Tibial nerve (tissue), 4 donors: ENCODE measurements at regions not wholly inside any gene's neighbourhood (a gene's known extent, or its start where the extent isn't known, plus 50 kb on each side); places are given as distances from the start of the nearest gene placed in this dataset.

Experiments used
- DNase-seq, 2 donors: peaks; one replicate each; pipeline ENCODE4 v3.0.0-alpha.2; 2019; ENCODE audit warnings: low spot score in 2 of 2
- H3K27ac ChIP-seq, 4 donors: fragments of 200-600 bp; sonication (generic) in 3 of 4; one replicate each; pipeline ENCODE4 v1.5.1; 2017 to 2019; ENCODE audit warnings: mild to moderate bottlenecking in 1 of 4
- H3K27me3 ChIP-seq, 2 donors: fragments of 200-600 bp; sonication (generic) in 1 of 2; one replicate each; pipeline versions ENCODE4 v1.5.1 to v1.6.0; 2017 to 2019
- H3K36me3 ChIP-seq, 3 donors: fragments of 200-600 bp; sonication (generic); one replicate each; pipeline ENCODE4 v1.5.1; 2018 to 2019
- H3K4me1 ChIP-seq, 4 donors: fragments of 200-600 bp; sonication (generic) in 3 of 4; one replicate each; pipeline ENCODE4 v1.5.1; 2017 to 2019
- H3K4me3 ChIP-seq, 4 donors: fragments of 200-600 bp; sonication (generic) in 3 of 4; one replicate each; pipeline ENCODE4 v1.5.1; 2017 to 2019; ENCODE audit warnings: mild to moderate bottlenecking in 1 of 4, moderate library complexity in 1 of 4
- H3K9me3 ChIP-seq, 4 donors: fragments of 200-600 bp; sonication (generic) in 3 of 4; one replicate each; pipeline ENCODE4 v1.5.1; 2017 to 2019
- EP300 ChIP-seq, 2 donors: sonication (generic); formaldehyde crosslinking; IDR thresholded peaks; one replicate each; pipeline ENCODE4 v1.6.1; 2017; ENCODE audit warnings: antibody characterized with exemption in 2 of 2, mild to moderate bottlenecking in 1 of 2
- POLR2A ChIP-seq, 2 donors: fragments of 450-650 bp; IDR thresholded peaks; one replicate each; pipeline ENCODE4 v1.6.1; 2017; ENCODE audit warnings: antibody characterized with exemption in 2 of 2, mild to moderate bottlenecking in 2 of 2, moderate library complexity in 2 of 2
- WGBS, 2 donors: methylation state at CpG; one replicate each; pipeline ENCODE4 v1.1.5; 2018; 5-methylcytosine and 5-hydroxymethylcytosine counted together
- TF ChIP-seq, protein P1 (sequence below), 5 experiments: fragments of 200-600 bp in 3 of 5; fragments of 450-650 bp in 2 of 5; sonication (generic) in 3 of 5; IDR thresholded peaks; one replicate each; pipeline ENCODE4 v1.5.1; 2016 to 2019; ENCODE audit warnings: antibody characterized with exemption in 5 of 5, mild to moderate bottlenecking in 3 of 5, moderate library complexity in 2 of 5

DNA sequence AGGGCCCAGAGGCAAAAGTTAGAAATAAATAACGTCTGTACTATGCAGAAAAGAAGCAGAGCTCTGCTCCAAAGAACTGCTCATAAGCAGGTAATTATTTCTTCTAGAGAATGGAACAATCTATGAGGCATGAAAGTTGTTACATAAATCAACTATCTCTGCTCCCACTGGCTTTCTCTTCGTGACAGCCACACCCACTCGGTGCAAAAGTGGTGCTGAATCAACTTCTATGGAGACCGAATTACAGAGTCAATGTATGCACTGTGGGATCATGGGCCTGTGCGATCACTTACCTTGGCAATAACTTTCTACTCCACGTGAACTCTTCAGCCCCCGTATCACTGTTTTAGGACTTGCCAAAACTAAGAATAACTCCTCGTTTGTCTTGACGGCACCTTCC is 99.4 kb upstream of the ATXN3L start:
- WGBS, 2 donors: 66 to 74% methylated on average over 9 of the region's 9 CpGs
- Histone ChIP-seq H3K4me3 (no peak overlapping the region), H3K36me3 (no peaks in the 10 kb centered on the region), H3K9me3 (no peaks in the 10 kb centered on the region), H3K4me1 (no peaks in the 10 kb centered on the region), H3K27me3 (no peaks in the 10 kb centered on the region), H3K27ac (no peak overlapping the region)
- DNase-seq: no peak
- TF ChIP-seq POLR2A (IDR thresholded peaks at IDR 0.05): no peak
- TF ChIP-seq EP300 (IDR thresholded peaks at IDR 0.05): no peak
- TF ChIP-seq, protein P1, sequence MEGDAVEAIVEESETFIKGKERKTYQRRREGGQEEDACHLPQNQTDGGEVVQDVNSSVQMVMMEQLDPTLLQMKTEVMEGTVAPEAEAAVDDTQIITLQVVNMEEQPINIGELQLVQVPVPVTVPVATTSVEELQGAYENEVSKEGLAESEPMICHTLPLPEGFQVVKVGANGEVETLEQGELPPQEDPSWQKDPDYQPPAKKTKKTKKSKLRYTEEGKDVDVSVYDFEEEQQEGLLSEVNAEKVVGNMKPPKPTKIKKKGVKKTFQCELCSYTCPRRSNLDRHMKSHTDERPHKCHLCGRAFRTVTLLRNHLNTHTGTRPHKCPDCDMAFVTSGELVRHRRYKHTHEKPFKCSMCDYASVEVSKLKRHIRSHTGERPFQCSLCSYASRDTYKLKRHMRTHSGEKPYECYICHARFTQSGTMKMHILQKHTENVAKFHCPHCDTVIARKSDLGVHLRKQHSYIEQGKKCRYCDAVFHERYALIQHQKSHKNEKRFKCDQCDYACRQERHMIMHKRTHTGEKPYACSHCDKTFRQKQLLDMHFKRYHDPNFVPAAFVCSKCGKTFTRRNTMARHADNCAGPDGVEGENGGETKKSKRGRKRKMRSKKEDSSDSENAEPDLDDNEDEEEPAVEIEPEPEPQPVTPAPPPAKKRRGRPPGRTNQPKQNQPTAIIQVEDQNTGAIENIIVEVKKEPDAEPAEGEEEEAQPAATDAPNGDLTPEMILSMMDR (IDR thresholded peaks at IDR 0.05): no peak

DNA sequence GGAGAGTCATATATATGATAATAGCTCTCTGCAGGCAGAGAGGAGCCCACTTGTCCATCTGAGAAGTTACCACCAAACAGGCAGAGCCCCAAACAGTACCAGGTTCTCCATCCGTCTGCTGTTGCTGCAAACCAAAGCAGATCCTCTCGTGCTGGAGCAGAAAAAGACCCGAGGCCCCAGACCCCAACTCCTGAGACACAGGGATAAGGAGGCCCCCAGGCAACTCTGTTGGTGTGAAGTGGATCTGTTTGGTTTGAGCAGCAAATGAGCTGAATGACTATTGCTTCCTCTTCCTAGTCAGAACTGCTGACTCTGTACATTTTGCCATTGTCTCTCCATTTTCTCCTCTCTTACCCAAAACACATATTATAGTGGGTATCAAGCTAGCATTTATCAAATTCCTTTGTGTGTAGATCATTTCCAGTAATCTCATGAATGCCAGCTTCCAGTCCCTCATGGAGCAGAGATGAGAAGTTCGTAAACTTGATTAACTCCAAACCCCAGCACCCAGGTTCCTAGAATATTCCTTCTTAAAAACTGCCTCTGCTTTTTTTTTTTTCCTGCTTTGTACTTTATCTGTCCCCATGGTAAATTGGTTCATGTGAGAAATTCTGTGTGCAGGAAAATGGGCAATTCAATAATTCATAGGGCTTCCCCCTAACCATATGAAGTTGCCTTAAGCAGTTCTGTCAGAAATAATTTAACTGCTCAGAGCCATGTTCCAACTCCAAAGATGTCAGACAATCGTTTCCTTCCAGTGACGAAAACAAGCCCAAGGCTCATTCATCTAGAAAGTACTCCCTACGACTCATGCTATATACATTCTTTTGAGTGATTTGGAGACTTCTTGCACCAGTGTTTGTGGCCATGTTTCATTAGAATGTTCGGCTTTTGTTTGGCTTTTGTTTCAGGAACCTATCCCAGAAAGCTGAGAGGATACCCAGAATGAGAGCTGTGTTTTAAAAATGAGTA is 98.6 kb upstream of the ATXN3L start:
- Histone ChIP-seq H3K4me1 (no peaks in the 10 kb centered on the region), H3K36me3 (no peaks in the 10 kb centered on the region), H3K27ac (no peak overlapping the region), H3K9me3 (no peaks in the 10 kb centered on the region), H3K4me3 (no peak overlapping the region), H3K27me3 (no peaks in the 10 kb centered on the region)
- TF ChIP-seq EP300 (IDR thresholded peaks at IDR 0.05) (no peak), POLR2A (IDR thresholded peaks at IDR 0.05) (no peak)
- TF ChIP-seq, protein P1 (IDR thresholded peaks at IDR 0.05): no peak
- WGBS, 2 donors: 53 to 64% methylated on average over 8 of the region's 8 CpGs
- no peak for DNase-seq

DNA sequence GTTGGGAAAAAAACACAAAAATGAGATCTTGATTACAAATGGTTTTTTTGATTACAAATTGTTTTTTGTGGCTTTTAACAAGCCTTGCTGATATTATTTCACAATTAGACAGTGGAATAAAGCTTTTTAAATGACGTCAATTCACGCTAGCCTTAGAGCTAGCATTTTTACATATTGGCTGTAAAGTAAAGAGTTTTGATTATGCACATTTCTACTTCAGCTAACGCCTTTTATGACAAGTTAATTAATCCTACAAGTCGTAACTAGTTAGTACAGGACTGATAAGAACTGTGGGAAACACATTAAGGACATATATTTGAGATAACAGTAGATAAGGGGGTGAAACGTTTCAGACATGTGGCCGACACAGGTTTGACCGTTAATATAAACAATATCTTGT is 95.7 kb upstream of the ATXN3L start:
- Histone ChIP-seq H3K27me3 (no peaks in the 10 kb centered on the region), H3K4me1 (no peaks in the 10 kb centered on the region), H3K9me3 (no peaks in the 10 kb centered on the region), H3K27ac (no peak overlapping the region), H3K36me3 (no peaks in the 10 kb centered on the region), H3K4me3 (no peak overlapping the region)
- TF ChIP-seq POLR2A (IDR thresholded peaks at IDR 0.05) (no peak), EP300 (IDR thresholded peaks at IDR 0.05) (no peak)
- TF ChIP-seq, protein P1 (IDR thresholded peaks at IDR 0.05): no peak
- 79 to 92% methylated on average over 7 of the region's 7 CpGs for WGBS, 2 donors
- DNase-seq: no peak

DNA sequence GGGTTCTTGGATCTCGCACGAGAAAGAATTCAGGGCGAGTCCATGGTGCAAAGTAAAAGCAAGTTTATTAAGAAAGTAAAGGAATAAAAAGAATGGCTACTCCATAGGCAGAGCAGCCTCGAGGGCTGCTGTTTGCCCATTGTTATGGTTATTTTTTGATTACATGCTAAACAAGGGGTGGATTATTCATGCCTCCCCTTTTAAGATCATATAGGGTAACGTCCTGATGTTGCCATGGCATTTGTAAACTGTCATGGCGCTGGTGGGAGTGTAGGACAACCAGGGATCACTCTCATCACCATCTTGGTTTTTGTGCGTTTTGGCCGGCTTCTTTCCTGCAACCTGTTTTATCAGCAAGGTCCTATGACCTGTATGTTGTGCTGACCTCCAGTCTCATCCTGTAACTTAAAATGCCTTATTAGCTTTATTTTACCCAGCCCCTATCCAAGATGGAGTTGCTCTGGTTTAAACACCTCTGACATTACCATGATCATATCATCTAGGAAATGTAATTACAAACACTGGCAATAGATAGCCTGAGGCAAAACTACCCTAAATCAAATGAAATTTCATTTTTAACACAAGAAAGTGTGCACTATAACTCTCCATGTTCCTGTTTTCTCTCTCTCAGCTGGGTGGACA is 94.3 kb upstream of the ATXN3L start:
- no peak for TF ChIP-seq EP300 (IDR thresholded peaks at IDR 0.05)
- TF ChIP-seq POLR2A (IDR thresholded peaks at IDR 0.05): no peak
- TF ChIP-seq, protein P1 (IDR thresholded peaks at IDR 0.05): no peak
- H3K27ac ChIP-seq: no peak overlapping the region
- H3K9me3 ChIP-seq: no peaks in the 10 kb centered on the region
- 65 to 90% methylated on average over 8 of the region's 8 CpGs for WGBS, 2 donors
- H3K36me3 ChIP-seq: no peaks in the 10 kb centered on the region
- no peaks in the 10 kb centered on the region for H3K4me1 ChIP-seq
- H3K4me3 ChIP-seq: no peak overlapping the region
- H3K27me3 ChIP-seq: no peaks in the 10 kb centered on the region
- no peak for DNase-seq

DNA sequence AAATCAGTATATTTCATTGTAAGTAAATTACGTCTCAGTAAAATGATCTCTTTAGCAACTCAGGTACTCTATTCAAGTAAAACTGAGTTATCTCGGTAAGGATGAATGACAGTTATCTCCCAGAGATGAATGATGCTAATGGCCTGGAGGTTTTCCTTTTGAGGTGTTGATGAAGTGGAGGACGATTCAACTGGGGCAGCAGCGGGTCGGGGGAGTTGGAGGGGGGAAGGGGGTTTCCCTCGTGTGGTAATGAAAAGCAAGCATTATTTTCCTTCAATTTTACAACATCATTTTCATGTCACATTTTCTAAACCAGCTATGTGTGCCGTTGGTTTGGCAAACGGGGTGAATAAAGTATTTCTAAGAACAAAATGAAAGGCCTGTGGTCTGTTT is 92.4 kb upstream of the ATXN3L start:
- no peaks in the 10 kb centered on the region for H3K27me3 ChIP-seq
- H3K36me3 ChIP-seq: no peaks in the 10 kb centered on the region
- no peaks in the 10 kb centered on the region for H3K9me3 ChIP-seq
- H3K27ac ChIP-seq: no peak overlapping the region
- 35 to 61% methylated on average over 8 of the region's 8 CpGs for WGBS, 2 donors
- H3K4me1 ChIP-seq: no peaks in the 10 kb centered on the region
- H3K4me3 ChIP-seq: no peak overlapping the region
- TF ChIP-seq, protein P1 (IDR thresholded peaks at IDR 0.05): no peak
- no peak for TF ChIP-seq EP300 (IDR thresholded peaks at IDR 0.05)
- TF ChIP-seq POLR2A (IDR thresholded peaks at IDR 0.05): no peak
- DNase-seq: no peak
